ENCODE measurements at regions not wholly inside any gene's neighbourhood (a gene's known extent, or its start where the extent isn't known, plus 50 kb on each side); places are given as distances from the start of the nearest gene placed in this dataset.
A peak's percentile ranks its signal among the peaks of the same experiment; 100 is the strongest.

DNA sequence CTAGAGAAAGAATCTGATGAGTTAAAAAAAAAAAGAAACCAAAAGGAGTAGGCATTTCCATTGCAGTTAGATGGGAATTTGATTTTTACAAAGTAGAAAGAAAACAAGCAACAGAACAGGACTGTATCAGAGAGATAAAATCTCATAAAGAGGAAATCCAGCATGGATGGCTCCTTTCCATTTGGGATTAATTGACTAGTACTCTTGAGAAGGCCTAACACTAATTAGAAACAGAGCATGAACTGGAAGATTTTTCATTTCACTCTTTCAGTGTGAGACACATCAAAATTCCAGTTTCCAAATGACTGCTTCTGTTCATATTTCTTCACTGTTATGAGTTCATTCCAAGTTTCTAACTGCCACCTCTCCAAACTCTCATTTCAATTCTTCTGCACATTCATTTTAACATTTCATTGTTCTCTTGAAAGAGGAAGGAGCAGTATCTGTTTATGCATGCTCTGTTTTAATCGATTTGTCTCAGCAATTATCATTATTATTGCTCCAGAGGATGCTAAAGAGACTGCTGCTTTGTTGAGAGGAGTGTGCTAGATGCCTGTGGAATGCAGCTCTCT, 108.8 kb upstream of the PIEZO2 start:
- Histone ChIP-seq H2AFZ (no peak overlapping the region), H3F3A (ENCODE audit: insufficient read depth) (no peaks in the 10 kb centered on the region), H3K4me3 (no peak overlapping the region), H4K20me1 (ENCODE audit: insufficient read depth) (no peaks in the 10 kb centered on the region), H3K27ac (no peak overlapping the region), H3K79me2 (ENCODE audit: insufficient read depth) (no peaks in the 10 kb centered on the region), H3K9ac (no peak overlapping the region), H3K27me3 (replicated peaks; ENCODE audit: insufficient read depth) (no peaks in the 10 kb centered on the region; the same call in 1 of the 2 replicates), H3K4me1 (ENCODE audit: insufficient read depth) (no peaks in the 10 kb centered on the region), H3K9me3 (ENCODE audit: low read depth) (no peaks in the 10 kb centered on the region), H3K36me3 (ENCODE audit: low read depth) (no peaks in the 10 kb centered on the region), H3K4me2 (ENCODE audit: unreplicated experiment) (no peak overlapping the region), H3K9me2 (ENCODE audit: insufficient read depth) (no peaks in the 10 kb centered on the region)
- TF ChIP-seq EZH2 (IDR thresholded peaks at IDR 0.05; ENCODE audit: insufficient read depth, poor library complexity, severe bottlenecking) (no peak), EZH2phosphoT487 (IDR thresholded peaks at IDR 0.05; ENCODE audit: insufficient read depth, low read depth) (no peak)
- in situ Hi-C loops (cut with MboI) = no loop called here
- no peak for DNase-seq
- 0 to 13% methylated on average over 1 of the region's 1 CpG for WGBS, 2 experiments (ENCODE audit: low coverage in 1 of 2, low lambda C conversion rate in 2 of 2, missing lambda C conversion rate in 2 of 2)

DNA sequence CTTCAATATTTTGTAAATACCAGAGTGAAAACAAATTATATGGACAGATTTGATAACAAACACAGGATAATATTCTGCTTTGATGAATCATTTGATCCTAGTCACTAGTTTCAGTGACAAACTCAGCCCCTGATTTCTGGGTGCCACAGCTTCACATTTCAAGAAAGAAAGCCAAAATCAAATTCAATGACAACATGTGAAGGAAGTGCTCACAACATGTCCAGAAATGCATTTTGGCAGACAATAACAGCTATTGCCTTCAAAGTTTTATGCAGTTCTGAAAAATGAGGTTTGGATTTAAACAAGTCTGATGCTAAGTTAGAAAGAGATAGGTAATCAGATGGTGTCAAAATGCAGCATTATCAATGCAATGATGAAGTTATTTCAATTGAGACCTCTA, 106.9 kb upstream of the PIEZO2 start:
- H3K9me2 ChIP-seq (ENCODE audit: insufficient read depth) = no peaks in the 10 kb centered on the region
- H3K27me3 ChIP-seq (replicated peaks; ENCODE audit: insufficient read depth) = no peaks in the 10 kb centered on the region; the same call in 1 of the 2 replicates
- no peak overlapping the region for H3K4me3 ChIP-seq
- no peaks in the 10 kb centered on the region for H3K36me3 ChIP-seq (ENCODE audit: low read depth)
- no peak overlapping the region for H3K27ac ChIP-seq
- no peak overlapping the region for H3K4me2 ChIP-seq (ENCODE audit: unreplicated experiment)
- no peak for DNase-seq
- in situ Hi-C loops (cut with MboI) = no loop called here
- H4K20me1 ChIP-seq (ENCODE audit: insufficient read depth) = no peaks in the 10 kb centered on the region
- TF ChIP-seq EZH2phosphoT487 (IDR thresholded peaks at IDR 0.05; ENCODE audit: insufficient read depth, low read depth) (no peak), EZH2 (IDR thresholded peaks at IDR 0.05; ENCODE audit: insufficient read depth, poor library complexity, severe bottlenecking) (no peak)
- H3K9me3 ChIP-seq (ENCODE audit: low read depth) = no peaks in the 10 kb centered on the region
- H3K4me1 ChIP-seq (ENCODE audit: insufficient read depth) = peaks cover 12% of the 10 kb centered on the region
- H3F3A ChIP-seq (ENCODE audit: insufficient read depth) = peaks cover 16% of the 10 kb centered on the region; the same call in 1 of the 2 replicates
- H2AFZ ChIP-seq = no peak overlapping the region
- H3K79me2 ChIP-seq (ENCODE audit: insufficient read depth) = no peaks in the 10 kb centered on the region
- H3K9ac ChIP-seq = no peak overlapping the region

DNA sequence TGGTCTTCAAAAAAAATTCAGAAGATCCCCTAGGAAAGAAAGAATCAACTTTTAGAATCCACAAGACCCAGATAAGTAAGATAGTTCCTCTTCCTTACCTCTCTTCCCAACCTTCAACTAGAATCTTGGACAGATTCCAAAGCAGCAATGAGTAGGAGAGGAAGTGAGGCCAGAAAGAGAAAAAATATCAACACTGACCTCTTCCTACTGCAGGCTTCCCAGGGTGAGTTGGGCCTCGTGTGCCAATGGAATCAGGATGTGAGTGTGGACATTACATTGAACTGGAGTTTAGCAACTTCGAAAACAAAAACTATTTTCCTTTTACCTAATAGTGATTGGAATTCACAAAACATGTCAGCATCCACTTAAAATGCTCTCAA, 102.5 kb upstream of the PIEZO2 start:
- Histone ChIP-seq H3K27me3 (replicated peaks; ENCODE audit: insufficient read depth) (no peaks in the 10 kb centered on the region), H3K9me2 (ENCODE audit: insufficient read depth) (no peaks in the 10 kb centered on the region), H3K27ac (peak overlapping the region; percentile 61), H3K4me2 (ENCODE audit: unreplicated experiment) (peak overlapping the region; percentile 26), H3K36me3 (ENCODE audit: low read depth) (no peaks in the 10 kb centered on the region), H3K9me3 (ENCODE audit: low read depth) (no peaks in the 10 kb centered on the region), H3K9ac (no peak overlapping the region), H4K20me1 (ENCODE audit: insufficient read depth) (no peaks in the 10 kb centered on the region), H3K4me1 (ENCODE audit: insufficient read depth) (peaks cover 20% of the 10 kb centered on the region), H2AFZ (no peak overlapping the region; the same call in 1 of the 2 replicates), H3K79me2 (ENCODE audit: insufficient read depth) (no peaks in the 10 kb centered on the region), H3F3A (ENCODE audit: insufficient read depth) (peaks cover 23% of the 10 kb centered on the region), H3K4me3 (no peak overlapping the region)
- no peak for TF ChIP-seq EZH2phosphoT487 (IDR thresholded peaks at IDR 0.05; ENCODE audit: insufficient read depth, low read depth)
- no peak for TF ChIP-seq EZH2 (IDR thresholded peaks at IDR 0.05; ENCODE audit: insufficient read depth, poor library complexity, severe bottlenecking)
- peak; percentile 73 for DNase-seq
- in situ Hi-C loops (cut with MboI) = no loop called here
- 52 to 54% methylated on average over 2 of the region's 2 CpGs for WGBS, 2 experiments (ENCODE audit: low coverage in 1 of 2, low lambda C conversion rate in 2 of 2, missing lambda C conversion rate in 2 of 2)

DNA sequence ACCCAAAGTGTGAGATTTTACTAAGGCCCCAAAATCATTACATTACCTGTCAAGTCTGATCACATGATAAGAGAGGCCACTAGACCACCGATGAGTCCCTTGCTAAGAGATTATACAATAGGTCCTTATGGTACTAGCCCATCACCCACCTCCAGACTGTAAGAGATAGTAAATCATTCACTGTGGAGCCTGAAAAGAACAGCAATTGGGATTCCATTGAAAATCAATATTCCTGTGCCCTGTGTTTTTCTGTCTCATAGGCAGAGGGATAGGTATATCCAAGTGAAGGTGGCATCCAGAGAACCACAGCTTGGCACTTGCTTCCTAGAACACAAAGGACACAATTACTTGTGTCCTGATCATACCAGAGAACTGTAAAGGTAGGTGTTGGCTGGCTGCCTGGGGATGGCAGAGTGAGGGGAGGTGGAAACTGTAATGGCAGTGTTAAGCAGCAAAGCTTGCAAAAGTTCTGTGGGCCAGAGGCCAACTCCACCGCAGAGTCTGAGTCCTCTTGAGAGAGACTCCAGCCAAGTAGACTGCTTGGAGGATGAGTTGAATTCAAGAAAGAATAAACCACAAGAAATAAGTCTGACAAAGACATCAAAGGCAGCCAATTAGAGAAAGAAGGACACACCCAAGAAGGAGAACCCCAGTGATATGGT, 102.0 kb upstream of the PIEZO2 start:
- H3K27ac ChIP-seq = peak overlapping the region; percentile 61
- H3K4me2 ChIP-seq (ENCODE audit: unreplicated experiment) = peak overlapping the region; percentile 26
- no peaks in the 10 kb centered on the region for H3K9me2 ChIP-seq (ENCODE audit: insufficient read depth)
- no peak overlapping the region for H3K9ac ChIP-seq
- peaks cover 28% of the 10 kb centered on the region for H3F3A ChIP-seq (ENCODE audit: insufficient read depth)
- DNase-seq = peak; percentile 86
- no peaks in the 10 kb centered on the region for H3K79me2 ChIP-seq (ENCODE audit: insufficient read depth)
- no peak overlapping the region; the same call in 1 of the 2 replicates for H2AFZ ChIP-seq
- H3K9me3 ChIP-seq (ENCODE audit: low read depth) = no peaks in the 10 kb centered on the region
- H4K20me1 ChIP-seq (ENCODE audit: insufficient read depth) = no peaks in the 10 kb centered on the region
- no peak overlapping the region for H3K4me3 ChIP-seq
- H3K4me1 ChIP-seq (ENCODE audit: insufficient read depth) = peaks cover 26% of the 10 kb centered on the region
- in situ Hi-C loops (cut with MboI) = no loop called here
- no peaks in the 10 kb centered on the region for H3K27me3 ChIP-seq (replicated peaks; ENCODE audit: insufficient read depth)
- 46 to 53% methylated on average over 2 of the region's 2 CpGs for WGBS, 2 experiments (ENCODE audit: low coverage in 1 of 2, low lambda C conversion rate in 2 of 2, missing lambda C conversion rate in 2 of 2)
- no peaks in the 10 kb centered on the region for H3K36me3 ChIP-seq (ENCODE audit: low read depth)
- TF ChIP-seq EZH2 (IDR thresholded peaks at IDR 0.05; ENCODE audit: insufficient read depth, poor library complexity, severe bottlenecking) (no peak), EZH2phosphoT487 (IDR thresholded peaks at IDR 0.05; ENCODE audit: insufficient read depth, low read depth) (0 out of 2 replicates have a peak, but pooled peaks have one; percentile 12)

Data from GM23248 (cell line).